H1 (cell line): ENCODE measurements at regions not wholly inside any gene's neighbourhood (a gene's known extent, or its start where the extent isn't known, plus 50 kb on each side); places are given as distances from the start of the nearest gene placed in this dataset.

Experiments used
- KDM1A ChIP-seq: fragments of 200-600, 300-600 bp; sonication (generic); IDR thresholded peaks from 2 replicates; pipeline ENCODE4 v1.7.1; 2016; ENCODE audit warnings: mild to moderate bottlenecking, low read length, borderline replicate concordance
- POLR2AphosphoS5 ChIP-seq: IDR thresholded peaks from 2 replicates; pipeline ENCODE4 v1.6.1; 2011; ENCODE audit warnings: low read depth, low read length
- SIX5 ChIP-seq: IDR thresholded peaks from 2 replicates; pipeline ENCODE4 v1.6.1; 2011; ENCODE audit warnings: mild to moderate bottlenecking, low read depth, low read length
- TF ChIP-seq, protein P1 (sequence below): fragments of 300-600 bp; sonication (generic); IDR thresholded peaks from 2 replicates; pipeline ENCODE4 v1.7.1; 2012; ENCODE audit warnings: low read length, moderate library complexity, mild to moderate bottlenecking, inconsistent platforms; ENCODE audit not compliant: insufficient replicate concordance
- TF ChIP-seq, protein P2 (sequence below): IDR thresholded peaks from 2 replicates; pipeline ENCODE4 v1.6.1; 2011; ENCODE audit warnings: low read length, improper control_type of control experiment

DNA sequence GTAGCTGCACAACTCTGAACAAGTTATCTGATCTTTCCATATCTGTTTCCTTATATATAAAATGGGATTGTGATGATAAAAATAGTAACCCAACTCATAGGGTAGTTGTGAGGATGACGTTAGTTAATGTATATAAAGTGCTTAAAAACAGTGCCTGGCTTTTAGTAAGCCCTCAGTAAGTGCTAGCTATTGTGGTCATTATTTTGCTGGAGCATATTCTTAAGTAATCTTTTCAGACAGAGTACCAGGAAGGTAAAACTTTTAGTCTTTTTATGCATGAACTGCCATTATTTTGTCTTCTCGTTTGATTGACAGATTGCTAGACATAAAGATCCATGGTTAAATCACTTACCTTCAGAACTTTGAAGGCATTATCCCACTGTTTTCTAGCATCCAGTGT, 62.5 kb upstream of the SIM2 start (continued):
- TF ChIP-seq, protein P1, sequence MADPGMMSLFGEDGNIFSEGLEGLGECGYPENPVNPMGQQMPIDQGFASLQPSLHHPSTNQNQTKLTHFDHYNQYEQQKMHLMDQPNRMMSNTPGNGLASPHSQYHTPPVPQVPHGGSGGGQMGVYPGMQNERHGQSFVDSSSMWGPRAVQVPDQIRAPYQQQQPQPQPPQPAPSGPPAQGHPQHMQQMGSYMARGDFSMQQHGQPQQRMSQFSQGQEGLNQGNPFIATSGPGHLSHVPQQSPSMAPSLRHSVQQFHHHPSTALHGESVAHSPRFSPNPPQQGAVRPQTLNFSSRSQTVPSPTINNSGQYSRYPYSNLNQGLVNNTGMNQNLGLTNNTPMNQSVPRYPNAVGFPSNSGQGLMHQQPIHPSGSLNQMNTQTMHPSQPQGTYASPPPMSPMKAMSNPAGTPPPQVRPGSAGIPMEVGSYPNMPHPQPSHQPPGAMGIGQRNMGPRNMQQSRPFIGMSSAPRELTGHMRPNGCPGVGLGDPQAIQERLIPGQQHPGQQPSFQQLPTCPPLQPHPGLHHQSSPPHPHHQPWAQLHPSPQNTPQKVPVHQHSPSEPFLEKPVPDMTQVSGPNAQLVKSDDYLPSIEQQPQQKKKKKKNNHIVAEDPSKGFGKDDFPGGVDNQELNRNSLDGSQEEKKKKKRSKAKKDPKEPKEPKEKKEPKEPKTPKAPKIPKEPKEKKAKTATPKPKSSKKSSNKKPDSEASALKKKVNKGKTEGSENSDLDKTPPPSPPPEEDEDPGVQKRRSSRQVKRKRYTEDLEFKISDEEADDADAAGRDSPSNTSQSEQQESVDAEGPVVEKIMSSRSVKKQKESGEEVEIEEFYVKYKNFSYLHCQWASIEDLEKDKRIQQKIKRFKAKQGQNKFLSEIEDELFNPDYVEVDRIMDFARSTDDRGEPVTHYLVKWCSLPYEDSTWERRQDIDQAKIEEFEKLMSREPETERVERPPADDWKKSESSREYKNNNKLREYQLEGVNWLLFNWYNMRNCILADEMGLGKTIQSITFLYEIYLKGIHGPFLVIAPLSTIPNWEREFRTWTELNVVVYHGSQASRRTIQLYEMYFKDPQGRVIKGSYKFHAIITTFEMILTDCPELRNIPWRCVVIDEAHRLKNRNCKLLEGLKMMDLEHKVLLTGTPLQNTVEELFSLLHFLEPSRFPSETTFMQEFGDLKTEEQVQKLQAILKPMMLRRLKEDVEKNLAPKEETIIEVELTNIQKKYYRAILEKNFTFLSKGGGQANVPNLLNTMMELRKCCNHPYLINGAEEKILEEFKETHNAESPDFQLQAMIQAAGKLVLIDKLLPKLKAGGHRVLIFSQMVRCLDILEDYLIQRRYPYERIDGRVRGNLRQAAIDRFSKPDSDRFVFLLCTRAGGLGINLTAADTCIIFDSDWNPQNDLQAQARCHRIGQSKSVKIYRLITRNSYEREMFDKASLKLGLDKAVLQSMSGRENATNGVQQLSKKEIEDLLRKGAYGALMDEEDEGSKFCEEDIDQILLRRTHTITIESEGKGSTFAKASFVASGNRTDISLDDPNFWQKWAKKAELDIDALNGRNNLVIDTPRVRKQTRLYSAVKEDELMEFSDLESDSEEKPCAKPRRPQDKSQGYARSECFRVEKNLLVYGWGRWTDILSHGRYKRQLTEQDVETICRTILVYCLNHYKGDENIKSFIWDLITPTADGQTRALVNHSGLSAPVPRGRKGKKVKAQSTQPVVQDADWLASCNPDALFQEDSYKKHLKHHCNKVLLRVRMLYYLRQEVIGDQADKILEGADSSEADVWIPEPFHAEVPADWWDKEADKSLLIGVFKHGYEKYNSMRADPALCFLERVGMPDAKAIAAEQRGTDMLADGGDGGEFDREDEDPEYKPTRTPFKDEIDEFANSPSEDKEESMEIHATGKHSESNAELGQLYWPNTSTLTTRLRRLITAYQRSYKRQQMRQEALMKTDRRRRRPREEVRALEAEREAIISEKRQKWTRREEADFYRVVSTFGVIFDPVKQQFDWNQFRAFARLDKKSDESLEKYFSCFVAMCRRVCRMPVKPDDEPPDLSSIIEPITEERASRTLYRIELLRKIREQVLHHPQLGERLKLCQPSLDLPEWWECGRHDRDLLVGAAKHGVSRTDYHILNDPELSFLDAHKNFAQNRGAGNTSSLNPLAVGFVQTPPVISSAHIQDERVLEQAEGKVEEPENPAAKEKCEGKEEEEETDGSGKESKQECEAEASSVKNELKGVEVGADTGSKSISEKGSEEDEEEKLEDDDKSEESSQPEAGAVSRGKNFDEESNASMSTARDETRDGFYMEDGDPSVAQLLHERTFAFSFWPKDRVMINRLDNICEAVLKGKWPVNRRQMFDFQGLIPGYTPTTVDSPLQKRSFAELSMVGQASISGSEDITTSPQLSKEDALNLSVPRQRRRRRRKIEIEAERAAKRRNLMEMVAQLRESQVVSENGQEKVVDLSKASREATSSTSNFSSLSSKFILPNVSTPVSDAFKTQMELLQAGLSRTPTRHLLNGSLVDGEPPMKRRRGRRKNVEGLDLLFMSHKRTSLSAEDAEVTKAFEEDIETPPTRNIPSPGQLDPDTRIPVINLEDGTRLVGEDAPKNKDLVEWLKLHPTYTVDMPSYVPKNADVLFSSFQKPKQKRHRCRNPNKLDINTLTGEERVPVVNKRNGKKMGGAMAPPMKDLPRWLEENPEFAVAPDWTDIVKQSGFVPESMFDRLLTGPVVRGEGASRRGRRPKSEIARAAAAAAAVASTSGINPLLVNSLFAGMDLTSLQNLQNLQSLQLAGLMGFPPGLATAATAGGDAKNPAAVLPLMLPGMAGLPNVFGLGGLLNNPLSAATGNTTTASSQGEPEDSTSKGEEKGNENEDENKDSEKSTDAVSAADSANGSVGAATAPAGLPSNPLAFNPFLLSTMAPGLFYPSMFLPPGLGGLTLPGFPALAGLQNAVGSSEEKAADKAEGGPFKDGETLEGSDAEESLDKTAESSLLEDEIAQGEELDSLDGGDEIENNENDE, result no peak
- no peak for TF ChIP-seq SIX5
- TF ChIP-seq KDM1A, result no peak
- TF ChIP-seq, protein P2, sequence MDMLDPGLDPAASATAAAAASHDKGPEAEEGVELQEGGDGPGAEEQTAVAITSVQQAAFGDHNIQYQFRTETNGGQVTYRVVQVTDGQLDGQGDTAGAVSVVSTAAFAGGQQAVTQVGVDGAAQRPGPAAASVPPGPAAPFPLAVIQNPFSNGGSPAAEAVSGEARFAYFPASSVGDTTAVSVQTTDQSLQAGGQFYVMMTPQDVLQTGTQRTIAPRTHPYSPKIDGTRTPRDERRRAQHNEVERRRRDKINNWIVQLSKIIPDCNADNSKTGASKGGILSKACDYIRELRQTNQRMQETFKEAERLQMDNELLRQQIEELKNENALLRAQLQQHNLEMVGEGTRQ, result no peak
- no peak for TF ChIP-seq POLR2AphosphoS5
